ENCODE measurements at regions not wholly inside any gene's neighbourhood (a gene's known extent, or its start where the extent isn't known, plus 50 kb on each side); places are given as distances from the start of the nearest gene placed in this dataset.
A peak's percentile ranks its signal among the peaks of the same experiment; 100 is the strongest.

DNA sequence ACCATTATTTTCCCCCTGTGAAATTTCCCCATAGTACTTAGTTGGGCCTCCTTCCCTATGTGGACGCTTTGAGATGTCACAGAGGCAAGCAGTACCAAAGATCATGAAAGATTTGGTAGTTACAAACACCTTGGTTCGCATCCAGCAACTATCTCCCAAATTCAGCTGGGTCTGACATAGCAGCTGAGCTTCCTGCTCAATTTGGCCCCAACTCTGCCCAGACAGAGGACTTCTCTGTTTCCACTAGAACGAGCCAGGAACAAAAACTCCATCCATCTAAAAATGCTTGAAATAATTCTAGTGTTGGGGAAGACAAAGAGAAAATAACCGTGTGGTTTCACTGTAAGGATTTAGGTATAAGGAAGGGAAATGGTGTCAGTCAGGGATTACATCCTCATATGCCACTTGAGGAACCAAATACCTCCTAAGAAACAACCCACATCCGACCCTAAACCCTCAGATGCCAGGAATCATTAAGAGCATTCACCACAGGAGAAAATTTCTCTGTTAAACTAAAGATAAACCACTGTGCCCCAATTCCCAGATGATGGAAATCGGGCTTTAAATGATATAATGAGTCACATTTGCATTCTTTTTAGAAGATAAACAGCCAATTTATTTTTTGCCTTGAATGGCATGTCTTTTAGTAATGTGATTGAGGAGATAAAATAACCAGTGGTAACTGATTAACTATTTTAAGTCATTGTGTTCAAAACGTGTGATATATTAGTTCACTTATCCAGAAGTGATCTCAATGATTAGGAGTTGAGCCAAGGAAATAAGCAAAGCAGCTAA, 103.7 kb upstream of the IFNG-AS1 start:
- TF ChIP-seq, protein P1, sequence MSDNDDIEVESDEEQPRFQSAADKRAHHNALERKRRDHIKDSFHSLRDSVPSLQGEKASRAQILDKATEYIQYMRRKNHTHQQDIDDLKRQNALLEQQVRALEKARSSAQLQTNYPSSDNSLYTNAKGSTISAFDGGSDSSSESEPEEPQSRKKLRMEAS (IDR thresholded peaks at IDR 0.05; ENCODE audit: low read depth) = no peak
- peak; percentile 56 for TF ChIP-seq POLR2AphosphoS5 (IDR thresholded peaks at IDR 0.05; ENCODE audit: low read depth, low read length)
- peak; percentile 76; the same call in 1 of the 2 replicates for TF ChIP-seq FOSL2 (IDR thresholded peaks at IDR 0.05; ENCODE audit: borderline replicate concordance, low read depth)
- TF ChIP-seq, protein P2, sequence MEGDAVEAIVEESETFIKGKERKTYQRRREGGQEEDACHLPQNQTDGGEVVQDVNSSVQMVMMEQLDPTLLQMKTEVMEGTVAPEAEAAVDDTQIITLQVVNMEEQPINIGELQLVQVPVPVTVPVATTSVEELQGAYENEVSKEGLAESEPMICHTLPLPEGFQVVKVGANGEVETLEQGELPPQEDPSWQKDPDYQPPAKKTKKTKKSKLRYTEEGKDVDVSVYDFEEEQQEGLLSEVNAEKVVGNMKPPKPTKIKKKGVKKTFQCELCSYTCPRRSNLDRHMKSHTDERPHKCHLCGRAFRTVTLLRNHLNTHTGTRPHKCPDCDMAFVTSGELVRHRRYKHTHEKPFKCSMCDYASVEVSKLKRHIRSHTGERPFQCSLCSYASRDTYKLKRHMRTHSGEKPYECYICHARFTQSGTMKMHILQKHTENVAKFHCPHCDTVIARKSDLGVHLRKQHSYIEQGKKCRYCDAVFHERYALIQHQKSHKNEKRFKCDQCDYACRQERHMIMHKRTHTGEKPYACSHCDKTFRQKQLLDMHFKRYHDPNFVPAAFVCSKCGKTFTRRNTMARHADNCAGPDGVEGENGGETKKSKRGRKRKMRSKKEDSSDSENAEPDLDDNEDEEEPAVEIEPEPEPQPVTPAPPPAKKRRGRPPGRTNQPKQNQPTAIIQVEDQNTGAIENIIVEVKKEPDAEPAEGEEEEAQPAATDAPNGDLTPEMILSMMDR (IDR thresholded peaks at IDR 0.05) = no peak
- TF ChIP-seq EP300 (IDR thresholded peaks at IDR 0.05; ENCODE audit: borderline replicate concordance in 1 of 2, low read depth in 1 of 2, low read length in 1 of 2) = peak in 1 of 2 experiments; percentile 93; a peak in 2 of 4 replicates
- no peak for TF ChIP-seq SMC3 (IDR thresholded peaks at IDR 0.05; ENCODE audit: low read depth, low read length)
- TF ChIP-seq YY1 (IDR thresholded peaks at IDR 0.05; ENCODE audit: low read depth) = no peak

All from SK-N-SH (cell line).